HG03097 (cell line): ENCODE measurements at regions not wholly inside any gene's neighbourhood (a gene's known extent, or its start where the extent isn't known, plus 50 kb on each side); places are given as distances from the start of the nearest gene placed in this dataset.

Source experiments
- ATAC-seq: cut with Tn5 transposase; IDR thresholded peaks from one replicate; pipeline ENCODE4 v1.9.1; 2021; ENCODE audit not compliant: unreplicated experiment, low FRiP score

DNA sequence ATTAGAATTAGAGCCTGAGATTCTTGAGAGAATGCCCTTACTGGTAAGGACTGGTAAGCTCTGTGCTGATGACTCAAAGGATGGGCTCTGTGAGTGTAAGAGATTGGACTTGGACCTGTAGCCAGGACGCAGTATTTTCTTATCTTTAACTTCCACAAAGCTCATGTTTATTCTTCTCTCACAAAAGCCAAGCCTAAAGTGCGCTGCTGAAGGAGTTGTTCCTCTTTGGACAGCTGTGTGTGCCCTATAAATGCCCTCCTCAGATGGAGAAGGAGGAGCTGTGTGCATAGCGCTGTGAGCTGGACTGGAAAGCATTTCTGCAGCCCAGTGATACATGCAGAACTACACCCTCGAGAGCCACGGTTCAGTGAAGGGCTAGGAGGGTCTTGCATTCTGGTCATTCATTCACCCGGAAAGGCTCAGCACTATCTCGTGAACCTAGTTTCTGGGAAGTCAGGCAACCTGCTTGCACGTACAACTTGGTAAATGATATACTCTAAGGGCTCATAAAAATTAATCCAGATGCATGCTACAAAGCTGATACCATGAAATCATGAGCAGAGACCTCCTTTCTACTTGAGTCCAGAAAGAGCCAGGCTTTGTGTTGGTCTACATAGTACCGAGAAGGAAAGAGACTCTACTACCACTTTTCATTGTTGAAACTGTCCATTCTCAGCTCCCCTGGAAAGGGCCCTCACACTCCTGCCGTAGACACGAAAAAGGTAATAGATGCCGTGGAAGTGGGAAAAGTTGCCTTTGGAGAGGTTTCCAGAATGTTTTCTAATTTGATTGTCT lies 103.0 kb upstream of the TBL1XR1 start:
- ATAC-seq = peak; percentile 97

- peak; percentile 36 for ATAC-seq
Observed at GRCh38 chr3:177300842-177301241, 103.6 kb upstream of the TBL1XR1 start.

DNA sequence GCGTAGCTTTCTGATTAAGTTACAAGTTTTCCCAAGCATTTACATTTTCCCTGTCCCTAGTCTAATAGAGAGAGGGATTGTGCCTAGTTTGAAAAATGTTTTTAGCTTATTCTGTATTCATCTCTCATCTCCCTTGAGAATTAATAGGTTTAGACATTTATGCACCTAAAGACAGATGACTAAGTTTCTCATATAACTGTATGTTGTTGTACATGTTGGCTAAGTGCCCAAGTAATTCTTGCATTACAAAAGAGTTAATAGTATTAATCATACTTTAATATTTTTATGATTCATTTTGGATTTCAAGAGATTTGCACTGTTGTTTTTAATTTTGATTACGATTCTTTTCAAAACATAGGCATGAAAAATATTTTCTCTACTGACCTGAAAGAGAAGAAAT lies 109.0 kb upstream of the TBL1XR1 start:
- no peak for ATAC-seq

DNA sequence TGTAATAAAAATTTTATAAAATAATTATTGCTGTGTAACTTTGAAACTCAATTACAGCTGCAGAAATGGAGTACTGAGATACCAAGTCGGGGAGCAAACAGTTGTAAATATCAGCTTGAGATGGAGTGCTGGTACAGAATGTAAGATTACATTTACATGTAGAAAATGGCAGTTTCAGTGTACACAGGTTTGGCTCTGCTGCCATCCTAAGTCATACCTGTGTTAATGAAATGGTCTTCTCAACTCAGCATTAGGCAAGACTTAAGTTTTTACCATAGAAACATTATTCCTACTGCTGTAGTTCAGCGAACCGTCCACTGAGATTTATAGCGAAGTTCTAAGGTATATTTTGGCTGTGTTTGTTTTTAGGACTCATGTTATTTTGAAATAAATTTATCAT lies 110.1 kb upstream of the TBL1XR1 start:
- ATAC-seq = no peak

DNA sequence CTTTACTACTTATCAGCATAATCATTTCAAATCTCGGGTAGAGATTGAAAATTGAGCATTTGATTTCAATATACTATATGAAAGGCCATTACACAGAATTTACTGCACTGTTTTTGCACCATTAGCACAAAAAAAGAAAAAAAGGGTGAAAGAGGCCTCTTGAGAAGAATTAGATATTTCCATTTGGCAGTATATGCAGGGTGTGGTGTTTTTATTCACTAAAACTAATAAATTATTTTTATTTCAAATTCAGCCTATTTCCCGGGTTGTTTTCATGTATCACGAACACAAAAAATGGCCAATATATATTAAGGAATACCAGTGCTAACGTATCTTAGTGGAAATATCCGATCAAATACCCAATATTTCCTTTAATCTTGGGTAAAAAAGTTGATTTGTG lies 110.5 kb upstream of the TBL1XR1 start:
- no peak for ATAC-seq

- ATAC-seq = no peak
Observed at GRCh38 chr3:177308286-177308685, 111.0 kb upstream of the TBL1XR1 start.

- ATAC-seq = no peak
Observed at GRCh38 chr3:177308911-177309310, 111.6 kb upstream of the TBL1XR1 start.

GRCh38 chr3:177312491-177312890 lies 115.2 kb upstream of the TBL1XR1 start:
- ATAC-seq = no peak

DNA sequence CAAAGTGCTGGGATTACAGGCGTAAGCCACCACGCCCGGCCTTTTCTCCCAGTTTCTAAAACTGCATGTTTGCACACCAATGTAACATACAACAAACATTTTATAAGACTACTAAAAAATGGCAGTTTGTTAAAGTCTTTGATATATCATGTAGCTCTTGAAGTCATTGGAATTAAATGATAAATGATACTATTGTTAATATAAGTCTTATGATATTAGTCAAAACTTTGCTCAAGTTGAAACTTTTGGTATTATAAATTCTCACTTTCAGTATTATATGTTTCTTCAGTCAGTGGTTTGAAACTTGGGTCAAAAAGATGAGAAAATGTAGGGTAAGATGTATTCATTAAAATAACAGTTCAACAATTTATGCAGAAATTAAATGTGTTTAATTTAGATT lies 117.6 kb upstream of the TBL1XR1 start:
- ATAC-seq = no peak

DNA sequence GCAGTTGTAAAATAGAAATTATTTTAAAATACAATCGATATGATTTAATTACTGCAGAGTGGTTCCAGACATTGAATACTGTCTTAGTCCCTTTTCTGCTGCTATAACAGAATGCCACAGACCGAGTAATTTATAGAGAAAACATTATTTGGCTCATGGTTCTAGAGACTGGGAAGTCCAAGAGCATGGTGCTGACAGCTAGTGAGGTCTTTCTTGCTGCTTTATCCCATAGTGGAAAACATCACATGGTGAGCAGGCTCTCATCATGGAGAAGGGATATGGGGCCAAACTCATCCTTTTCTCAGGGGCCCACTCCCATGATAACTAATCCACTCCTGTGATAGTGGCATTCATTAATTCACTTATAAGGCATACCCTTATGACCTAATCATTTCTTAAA lies 120.0 kb upstream of the TBL1XR1 start:
- ATAC-seq = no peak

DNA sequence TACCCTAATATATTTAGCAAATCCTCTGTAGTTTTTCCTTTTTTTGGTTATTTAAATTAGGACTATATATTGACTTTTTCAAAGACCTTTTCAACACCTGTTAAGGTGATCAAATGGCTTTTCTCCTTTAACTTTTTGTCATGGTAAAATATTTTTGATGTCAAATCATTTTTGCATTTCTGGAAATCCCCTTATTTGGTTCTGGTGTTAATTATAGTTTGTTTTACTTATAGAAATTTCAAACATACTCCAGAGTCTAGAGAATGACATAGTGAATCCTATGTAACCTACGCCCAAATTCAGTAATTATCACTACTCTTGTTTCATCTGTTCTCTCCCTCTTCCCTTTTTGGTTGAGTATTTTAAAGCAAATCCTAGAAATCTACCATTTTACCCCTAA lies 121.3 kb upstream of the TBL1XR1 start:
- ATAC-seq = no peak

DNA sequence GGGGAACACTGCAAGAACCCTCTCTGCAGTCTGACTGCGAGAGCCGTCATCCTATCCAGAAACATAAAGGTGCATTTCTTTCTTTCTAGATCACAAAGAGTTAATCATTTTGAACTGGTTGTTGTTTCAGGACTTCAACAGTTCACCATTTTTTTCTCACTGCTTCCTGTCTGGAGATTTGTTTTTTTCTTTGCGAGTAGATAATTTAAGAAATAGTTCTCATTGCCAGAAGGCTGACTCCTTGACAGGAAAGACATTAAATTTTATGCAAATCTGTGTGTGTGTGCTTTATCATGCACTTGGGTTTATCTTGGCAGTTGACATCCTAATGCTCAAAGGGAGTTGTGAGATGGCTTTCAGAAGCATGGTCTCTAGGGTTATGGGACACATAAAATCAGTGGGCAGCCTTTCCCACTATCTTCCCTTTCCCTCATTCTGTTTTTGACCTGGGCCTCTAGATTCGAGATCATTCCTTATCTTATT lies 123.5 kb upstream of the TBL1XR1 start:
- peak; percentile 62 for ATAC-seq

DNA sequence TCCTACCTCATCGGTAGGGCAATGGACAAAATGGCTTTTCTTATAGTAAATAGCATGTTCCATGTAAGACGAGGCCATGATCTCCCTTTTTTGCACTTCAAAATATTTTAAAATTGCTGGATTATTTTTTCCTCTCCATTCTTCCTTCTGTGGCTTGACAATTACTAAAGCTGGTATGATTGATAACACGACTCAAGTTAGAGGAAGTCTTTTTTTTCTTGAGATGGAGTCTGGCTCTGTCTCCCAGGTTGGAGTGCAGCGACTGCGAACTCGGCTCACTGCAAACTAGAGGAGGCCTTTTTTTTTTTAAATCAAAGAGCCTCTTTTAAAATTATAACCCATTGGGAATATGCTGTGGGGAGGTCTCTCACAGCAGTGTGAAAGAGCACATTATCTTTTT lies 124.5 kb upstream of the TBL1XR1 start:
- ATAC-seq = no peak

GRCh38 chr3:177322881-177323280 lies 125.6 kb upstream of the TBL1XR1 start:
- ATAC-seq = no peak

DNA sequence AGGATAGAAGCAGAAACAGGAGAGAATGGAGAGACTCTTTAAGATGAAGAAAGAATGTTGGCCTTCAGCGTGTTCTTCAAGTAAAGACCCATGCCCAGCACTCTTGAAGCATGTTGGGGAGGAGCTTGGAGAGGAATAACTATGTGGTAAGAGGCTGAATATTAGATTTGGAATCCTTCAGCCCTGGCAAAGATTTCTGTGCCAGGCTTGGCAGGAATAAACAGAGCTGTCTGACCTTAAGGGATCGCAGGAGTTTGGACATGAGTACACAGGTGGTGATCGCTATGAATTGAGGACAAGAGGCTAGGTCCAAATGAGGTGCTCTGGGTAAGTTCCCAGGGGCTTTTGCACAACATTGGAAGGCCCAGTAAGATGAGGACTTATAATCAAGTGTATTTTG lies 132.6 kb upstream of the TBL1XR1 start:
- ATAC-seq = no peak

DNA sequence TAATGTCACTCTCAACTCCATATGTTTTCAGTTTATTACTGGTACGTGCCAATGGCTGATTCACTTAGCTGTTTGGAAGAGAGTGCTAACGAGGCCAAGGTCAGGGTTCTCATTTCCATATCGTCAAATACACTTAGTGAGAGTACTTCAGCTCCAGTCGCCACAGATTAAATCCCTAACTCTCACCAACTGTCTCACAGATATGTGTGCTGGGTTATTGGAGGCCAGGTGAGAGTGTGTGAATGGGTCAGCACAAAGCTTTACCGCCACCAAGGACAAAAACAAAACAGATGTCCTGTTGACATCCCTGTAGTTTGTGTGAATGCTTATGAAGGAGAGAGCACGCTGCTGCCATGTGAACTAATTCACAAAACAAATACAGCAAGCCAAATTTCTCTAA lies 133.5 kb upstream of the TBL1XR1 start:
- ATAC-seq = no peak

DNA sequence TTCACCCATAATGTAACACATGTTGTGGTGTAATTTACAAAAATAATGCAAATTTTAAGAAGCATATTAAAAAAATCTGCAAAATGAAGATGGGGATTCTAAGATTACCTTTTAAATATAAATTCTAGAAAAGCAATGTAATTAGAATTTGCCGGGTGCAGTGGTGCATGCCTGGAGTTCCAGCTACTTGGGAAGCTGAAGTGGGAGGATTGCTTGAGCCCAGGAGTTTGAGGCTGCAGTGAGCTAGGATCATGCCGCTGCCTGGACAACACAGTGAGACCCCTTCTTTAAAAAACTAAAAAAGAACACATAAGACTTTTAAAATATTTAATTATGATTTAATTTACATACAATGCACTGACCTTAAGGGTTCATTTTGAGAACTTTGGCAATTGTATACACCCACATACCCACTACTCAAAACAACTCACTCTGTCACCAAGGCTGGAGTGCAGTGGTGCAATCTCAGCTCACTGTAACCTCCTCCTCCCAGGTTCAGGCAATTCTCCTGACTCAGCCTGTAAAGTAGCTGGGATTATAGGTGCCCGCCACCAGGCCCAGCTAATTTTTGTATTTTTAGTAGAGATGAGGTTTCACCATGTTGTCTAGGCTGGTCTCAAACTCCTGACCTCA lies 134.0 kb upstream of the TBL1XR1 start:
- ATAC-seq = no peak

- ATAC-seq = no peak
Observed at GRCh38 chr3:177332955-177333354, 135.7 kb upstream of the TBL1XR1 start.

DNA sequence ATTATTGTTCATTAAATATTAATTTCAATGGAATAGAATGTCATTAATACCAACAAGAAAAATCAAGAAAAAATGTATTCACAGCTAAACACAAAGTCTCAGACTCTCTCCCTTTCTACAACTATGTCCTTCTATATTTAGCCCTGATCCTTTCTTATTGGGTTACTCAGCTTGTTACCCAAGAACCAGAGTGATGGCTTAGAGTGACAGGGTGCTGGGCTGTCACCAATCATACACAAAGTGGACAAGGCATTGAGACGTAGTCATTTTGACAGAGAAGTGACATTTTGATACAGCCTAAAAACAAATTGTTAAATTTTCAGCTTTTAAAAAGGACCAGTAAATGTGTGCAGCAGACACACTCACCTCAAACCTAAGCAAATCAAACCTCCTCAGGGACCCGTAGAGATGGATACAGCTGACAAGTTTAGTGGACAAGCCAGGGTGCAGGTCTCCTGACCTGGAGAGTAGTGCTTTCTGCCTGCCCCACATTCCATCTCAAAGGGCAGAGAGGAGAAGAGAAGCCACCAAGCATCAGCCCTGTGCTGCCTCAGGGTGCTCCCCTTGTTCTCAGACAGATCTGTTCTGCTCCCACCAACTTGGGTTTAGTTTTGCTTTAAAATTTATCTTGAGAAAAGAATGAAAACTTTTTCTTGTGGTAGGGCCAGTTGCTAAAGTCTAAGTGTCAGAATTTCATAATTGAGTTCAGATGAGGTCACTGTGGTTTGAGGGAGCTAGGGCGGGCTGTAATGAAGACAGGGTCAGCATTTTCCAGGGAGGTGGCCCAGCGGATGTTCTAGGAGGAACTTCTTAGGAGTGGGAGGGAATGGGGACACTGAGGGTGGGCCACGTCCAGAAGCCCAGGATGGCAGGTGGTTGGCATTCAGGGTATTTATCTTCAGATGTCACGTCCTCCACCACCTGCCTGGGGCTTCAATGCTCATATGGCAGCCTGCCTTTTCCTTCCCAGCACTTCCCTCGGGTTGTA lies 136.5 kb upstream of the TBL1XR1 start:
- ATAC-seq = no peak

GRCh38 chr3:177334803-177335202 lies 137.5 kb upstream of the TBL1XR1 start:
- ATAC-seq = no peak

- ATAC-seq = no peak
Observed at GRCh38 chr3:177335728-177336127, 138.4 kb upstream of the TBL1XR1 start.
